Neural crest cell (in vitro differentiated cells): ENCODE measurements at regions not wholly inside any gene's neighbourhood (a gene's known extent, or its start where the extent isn't known, plus 50 kb on each side); places are given as distances from the start of the nearest gene placed in this dataset.

ENCODE experiments used
- DNase-seq: peaks from one replicate; pipeline ENCODE4 v3.0.0; 2021; ENCODE audit warnings: low read depth, mixed read lengths, low spot score
- H3K27ac Mint-ChIP-seq: one replicate; pipeline ENCODE4 v1.8.0; 2021; ENCODE audit warnings: mild to moderate bottlenecking, mixed read lengths; ENCODE audit not compliant: unreplicated experiment
- H3K27me3 Mint-ChIP-seq: 2 replicates; pipeline ENCODE4 v1.8.0; 2021; ENCODE audit warnings: low read depth, mild to moderate bottlenecking, mixed read lengths
- H3K36me3 Mint-ChIP-seq: 2 replicates; pipeline ENCODE4 v1.8.0; 2021; ENCODE audit warnings: low read depth, mild to moderate bottlenecking, mixed read lengths
- H3K4me1 Mint-ChIP-seq: 2 replicates; pipeline ENCODE4 v1.8.0; 2021; ENCODE audit warnings: mixed read lengths
- H3K4me3 Mint-ChIP-seq: one replicate; pipeline ENCODE4 v1.8.0; 2021; ENCODE audit warnings: mild to moderate bottlenecking, mixed read lengths
- H3K9me3 Mint-ChIP-seq: 2 replicates; pipeline ENCODE4 v1.8.0; 2021; ENCODE audit warnings: mixed read lengths
- TF ChIP-seq, protein P1 (sequence below): fragments of 200-600 bp; sonication (generic); conservative IDR thresholded peaks from 2 replicates; pipeline ENCODE4 v1.5.0; 2021; ENCODE audit warnings: antibody characterized with exemption, mild to moderate bottlenecking

DNA sequence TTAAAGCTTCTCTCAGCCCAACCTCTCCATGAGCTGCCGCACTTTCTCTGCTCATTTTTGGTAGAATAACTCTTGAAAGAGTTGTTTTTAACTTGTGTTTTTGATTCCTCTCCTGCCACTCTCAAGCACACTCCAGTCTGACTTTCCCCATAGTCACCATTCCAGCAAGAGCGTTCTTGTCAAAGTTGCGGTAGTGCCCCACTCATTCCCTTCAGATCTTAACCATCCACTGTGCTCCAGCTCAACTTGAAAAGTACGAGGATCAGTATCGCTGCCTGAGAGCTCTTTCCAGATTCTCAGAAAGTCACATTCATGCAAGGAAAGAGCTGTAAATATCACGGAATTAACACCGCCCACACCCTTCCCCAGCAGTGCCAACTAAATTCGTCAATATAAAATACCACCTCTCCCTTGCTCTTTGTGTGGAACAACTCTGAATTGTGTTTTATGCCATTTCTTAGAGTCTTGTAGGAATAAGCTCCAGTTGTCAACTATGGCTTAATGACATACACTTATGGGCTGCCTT lies 59.7 kb upstream of the IL15 start:
- Mint-ChIP-seq H3K4me3 (no peak overlapping the region), H3K4me1 (no peaks in the 10 kb centered on the region), H3K27ac (no peak overlapping the region), H3K36me3 (no peaks in the 10 kb centered on the region), H3K27me3 (no peaks in the 10 kb centered on the region), H3K9me3 (no peaks in the 10 kb centered on the region)
- TF ChIP-seq, protein P1, sequence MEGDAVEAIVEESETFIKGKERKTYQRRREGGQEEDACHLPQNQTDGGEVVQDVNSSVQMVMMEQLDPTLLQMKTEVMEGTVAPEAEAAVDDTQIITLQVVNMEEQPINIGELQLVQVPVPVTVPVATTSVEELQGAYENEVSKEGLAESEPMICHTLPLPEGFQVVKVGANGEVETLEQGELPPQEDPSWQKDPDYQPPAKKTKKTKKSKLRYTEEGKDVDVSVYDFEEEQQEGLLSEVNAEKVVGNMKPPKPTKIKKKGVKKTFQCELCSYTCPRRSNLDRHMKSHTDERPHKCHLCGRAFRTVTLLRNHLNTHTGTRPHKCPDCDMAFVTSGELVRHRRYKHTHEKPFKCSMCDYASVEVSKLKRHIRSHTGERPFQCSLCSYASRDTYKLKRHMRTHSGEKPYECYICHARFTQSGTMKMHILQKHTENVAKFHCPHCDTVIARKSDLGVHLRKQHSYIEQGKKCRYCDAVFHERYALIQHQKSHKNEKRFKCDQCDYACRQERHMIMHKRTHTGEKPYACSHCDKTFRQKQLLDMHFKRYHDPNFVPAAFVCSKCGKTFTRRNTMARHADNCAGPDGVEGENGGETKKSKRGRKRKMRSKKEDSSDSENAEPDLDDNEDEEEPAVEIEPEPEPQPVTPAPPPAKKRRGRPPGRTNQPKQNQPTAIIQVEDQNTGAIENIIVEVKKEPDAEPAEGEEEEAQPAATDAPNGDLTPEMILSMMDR = no peak
- DNase-seq = no peak

DNA sequence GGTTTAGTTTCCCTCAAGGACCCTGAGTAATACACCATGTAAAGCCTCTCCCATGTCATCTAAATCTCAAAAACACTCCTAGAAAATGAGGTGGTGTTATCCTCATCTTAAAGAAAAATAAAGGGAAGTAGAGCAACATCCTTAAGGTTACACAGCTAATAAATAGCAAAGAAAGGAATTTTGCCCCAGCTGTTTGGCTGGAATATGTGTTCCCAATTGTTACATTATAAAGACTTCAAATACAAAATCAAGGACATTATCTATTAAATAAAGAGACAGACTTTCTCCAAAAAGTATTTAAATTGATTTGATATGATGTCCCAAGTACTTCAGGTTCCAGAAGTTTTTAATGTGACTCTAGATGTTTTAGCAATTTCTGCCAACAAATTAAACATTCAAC lies 57.9 kb upstream of the IL15 start:
- Mint-ChIP-seq H3K27ac (no peak overlapping the region), H3K9me3 (peaks cover 4% of the 10 kb centered on the region), H3K4me3 (no peak overlapping the region), H3K4me1 (no peaks in the 10 kb centered on the region), H3K36me3 (no peaks in the 10 kb centered on the region), H3K27me3 (no peaks in the 10 kb centered on the region)
- TF ChIP-seq, protein P1 = no peak
- DNase-seq = no peak

DNA sequence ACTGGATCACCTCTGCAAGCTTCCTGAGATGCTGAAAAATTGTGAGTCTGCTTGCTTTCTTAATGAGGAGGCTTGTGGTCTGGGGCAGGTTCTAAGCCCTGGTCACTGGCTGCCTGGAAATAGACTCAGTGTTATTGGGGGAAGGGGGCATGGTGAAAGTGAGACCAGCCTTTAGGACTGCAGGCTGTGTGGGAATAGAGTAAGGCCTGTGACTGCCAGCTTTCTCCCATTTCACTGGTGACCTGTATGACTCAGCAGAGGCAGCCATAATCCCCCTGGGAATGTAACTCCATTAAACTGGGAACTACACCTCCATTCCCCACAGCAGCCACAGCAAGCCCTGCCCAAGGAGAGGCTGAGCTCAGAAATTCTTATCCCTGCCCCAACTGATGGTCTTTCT lies 55.9 kb upstream of the IL15 start:
- no peak overlapping the region for H3K4me3 Mint-ChIP-seq
- no peaks in the 10 kb centered on the region for H3K27me3 Mint-ChIP-seq
- H3K36me3 Mint-ChIP-seq = peaks cover 2% of the 10 kb centered on the region

More for the DNA sequence above, 55.9 kb upstream of the IL15 start:
- TF ChIP-seq, protein P1 = no peak
- Mint-ChIP-seq H3K4me1 (no peaks in the 10 kb centered on the region), H3K9me3 (peaks cover 11% of the 10 kb centered on the region), H3K27ac (no peak overlapping the region)
- DNase-seq = no peak
